ENCODE measurements at regions not wholly inside any gene's neighbourhood (a gene's known extent, or its start where the extent isn't known, plus 50 kb on each side); places are given as distances from the start of the nearest gene placed in this dataset.
"Not testable (repeated sequence)": the region's sequence is repeated elsewhere in the genome, so short reads cannot be mapped to it uniquely, and the experiment has no call there.

GRCh38 chr12:4145990-4146859, 127.3 kb upstream of the CCND2 start:
- DNase-seq = no peak
- H3K36me3 ChIP-seq (ENCODE audit: control insufficient read depth, insufficient read depth, low read length) = no peaks in the 10 kb centered on the region
- no peak overlapping the region for H3K4me3 ChIP-seq (ENCODE audit: low read length)
- no peaks in the 10 kb centered on the region for H3K4me1 ChIP-seq (ENCODE audit: control insufficient read depth, insufficient read depth, low read length)
- no peak overlapping the region for H3K27ac ChIP-seq (ENCODE audit: low read length)
- H3K9me3 ChIP-seq (ENCODE audit: control insufficient read depth, low read depth, low read length) = no peaks in the 10 kb centered on the region
- no CpG with 5 or more reads among the region's 15 CpGs for WGBS (ENCODE audit: insufficient coverage, low lambda C conversion rate)
- H3K27me3 ChIP-seq (ENCODE audit: control insufficient read depth, insufficient read depth, low read length) = peaks cover 2% of the 10 kb centered on the region

GRCh38 chr12:4144676-4145075, 128.9 kb upstream of the CCND2 start:
- H3K9me3 ChIP-seq (ENCODE audit: control insufficient read depth, low read depth, low read length) = no peaks in the 10 kb centered on the region
- no peak for DNase-seq
- no peaks in the 10 kb centered on the region for H3K36me3 ChIP-seq (ENCODE audit: control insufficient read depth, insufficient read depth, low read length)
- no peak overlapping the region for H3K4me3 ChIP-seq (ENCODE audit: low read length)
- peaks cover 2% of the 10 kb centered on the region for H3K27me3 ChIP-seq (ENCODE audit: control insufficient read depth, insufficient read depth, low read length)
- no peaks in the 10 kb centered on the region for H3K4me1 ChIP-seq (ENCODE audit: control insufficient read depth, insufficient read depth, low read length)
- 46% methylated on average over 2 of the region's 2 CpGs for WGBS (ENCODE audit: insufficient coverage, low lambda C conversion rate)
- H3K27ac ChIP-seq (ENCODE audit: low read length) = no peak overlapping the region

- no peak overlapping the region for H3K27ac ChIP-seq (ENCODE audit: low read length)
- no peaks in the 10 kb centered on the region for H3K4me1 ChIP-seq (ENCODE audit: control insufficient read depth, insufficient read depth, low read length)
- no peaks in the 10 kb centered on the region for H3K36me3 ChIP-seq (ENCODE audit: control insufficient read depth, insufficient read depth, low read length)
- peaks cover 2% of the 10 kb centered on the region for H3K27me3 ChIP-seq (ENCODE audit: control insufficient read depth, insufficient read depth, low read length)
- H3K9me3 ChIP-seq (ENCODE audit: control insufficient read depth, low read depth, low read length) = no peaks in the 10 kb centered on the region
- 94% methylated on average over 2 of the region's 6 CpGs for WGBS (ENCODE audit: insufficient coverage, low lambda C conversion rate)
- no peak overlapping the region for H3K4me3 ChIP-seq (ENCODE audit: low read length)
- no peak for DNase-seq
Measured at GRCh38 chr12:4143896-4144295, 129.7 kb upstream of the CCND2 start.

GRCh38 chr12:4141348-4142270, 132.0 kb upstream of the CCND2 start:
- no peaks in the 10 kb centered on the region for H3K4me1 ChIP-seq (ENCODE audit: control insufficient read depth, insufficient read depth, low read length)
- peaks cover 2% of the 10 kb centered on the region for H3K27me3 ChIP-seq (ENCODE audit: control insufficient read depth, insufficient read depth, low read length)
- DNase-seq = peak in 1 of 2 donors; percentile 20
- no peak overlapping the region for H3K4me3 ChIP-seq (ENCODE audit: low read length)
- H3K36me3 ChIP-seq (ENCODE audit: control insufficient read depth, insufficient read depth, low read length) = no peaks in the 10 kb centered on the region
- H3K27ac ChIP-seq (ENCODE audit: low read length) = no peak overlapping the region
- no peaks in the 10 kb centered on the region for H3K9me3 ChIP-seq (ENCODE audit: control insufficient read depth, low read depth, low read length)
- WGBS (ENCODE audit: insufficient coverage, low lambda C conversion rate) = no CpG with 5 or more reads among the region's 6 CpGs

GRCh38 chr12:4140581-4141301, 132.8 kb upstream of the CCND2 start:
- Histone ChIP-seq H3K36me3 (ENCODE audit: control insufficient read depth, insufficient read depth, low read length) (no peaks in the 10 kb centered on the region), H3K4me3 (ENCODE audit: low read length) (no peak overlapping the region), H3K9me3 (ENCODE audit: control insufficient read depth, low read depth, low read length) (no peaks in the 10 kb centered on the region), H3K27me3 (ENCODE audit: control insufficient read depth, insufficient read depth, low read length) (peaks cover 2% of the 10 kb centered on the region), H3K4me1 (ENCODE audit: control insufficient read depth, insufficient read depth, low read length) (no peaks in the 10 kb centered on the region), H3K27ac (ENCODE audit: low read length) (no peak overlapping the region)
- no CpG with 5 or more reads among the region's 8 CpGs for WGBS (ENCODE audit: insufficient coverage, low lambda C conversion rate)
- DNase-seq = no peak

- Histone ChIP-seq H3K4me3 (ENCODE audit: low read length) (no peak overlapping the region), H3K27ac (ENCODE audit: low read length) (no peak overlapping the region), H3K4me1 (ENCODE audit: control insufficient read depth, insufficient read depth, low read length) (no peaks in the 10 kb centered on the region), H3K9me3 (ENCODE audit: control insufficient read depth, low read depth, low read length) (no peaks in the 10 kb centered on the region), H3K36me3 (ENCODE audit: control insufficient read depth, insufficient read depth, low read length) (no peaks in the 10 kb centered on the region), H3K27me3 (ENCODE audit: control insufficient read depth, insufficient read depth, low read length) (peaks cover under 1% of the 10 kb centered on the region)
- no peak for DNase-seq
- no CpG with 5 or more reads among the region's 3 CpGs for WGBS (ENCODE audit: insufficient coverage, low lambda C conversion rate)
Measured at GRCh38 chr12:4139191-4139590, 134.4 kb upstream of the CCND2 start.

GRCh38 chr12:4138532-4138931, 135.0 kb upstream of the CCND2 start:
- H3K4me1 ChIP-seq (ENCODE audit: control insufficient read depth, insufficient read depth, low read length); H3K27ac ChIP-seq (ENCODE audit: low read length); H3K9me3 ChIP-seq (ENCODE audit: control insufficient read depth, low read depth, low read length); H3K27me3 ChIP-seq (ENCODE audit: control insufficient read depth, insufficient read depth, low read length); DNase-seq; H3K36me3 ChIP-seq (ENCODE audit: control insufficient read depth, insufficient read depth, low read length); H3K4me3 ChIP-seq (ENCODE audit: low read length): not testable (repeated sequence)
- WGBS (ENCODE audit: insufficient coverage, low lambda C conversion rate) = no CpG with 5 or more reads among the region's 3 CpGs

GRCh38 chr12:4138051-4138450, 135.5 kb upstream of the CCND2 start:
- H3K9me3 ChIP-seq (ENCODE audit: control insufficient read depth, low read depth, low read length) = no peaks in the 10 kb centered on the region
- 67% methylated on average over 1 of the region's 2 CpGs for WGBS (ENCODE audit: insufficient coverage, low lambda C conversion rate)
- H3K4me3 ChIP-seq (ENCODE audit: low read length) = no peak overlapping the region
- no peak for DNase-seq
- no peaks in the 10 kb centered on the region for H3K4me1 ChIP-seq (ENCODE audit: control insufficient read depth, insufficient read depth, low read length)
- H3K27ac ChIP-seq (ENCODE audit: low read length) = no peak overlapping the region
- no peaks in the 10 kb centered on the region for H3K36me3 ChIP-seq (ENCODE audit: control insufficient read depth, insufficient read depth, low read length)
- H3K27me3 ChIP-seq (ENCODE audit: control insufficient read depth, insufficient read depth, low read length) = no peaks in the 10 kb centered on the region

GRCh38 chr12:4137441-4137840, 136.1 kb upstream of the CCND2 start:
- H3K27me3 ChIP-seq (ENCODE audit: control insufficient read depth, insufficient read depth, low read length) = no peaks in the 10 kb centered on the region
- no peaks in the 10 kb centered on the region for H3K9me3 ChIP-seq (ENCODE audit: control insufficient read depth, low read depth, low read length)
- no peaks in the 10 kb centered on the region for H3K36me3 ChIP-seq (ENCODE audit: control insufficient read depth, insufficient read depth, low read length)
- no peak overlapping the region for H3K27ac ChIP-seq (ENCODE audit: low read length)
- no peak overlapping the region for H3K4me3 ChIP-seq (ENCODE audit: low read length)
- 50% methylated on average over 1 of the region's 5 CpGs for WGBS (ENCODE audit: insufficient coverage, low lambda C conversion rate)
- no peaks in the 10 kb centered on the region for H3K4me1 ChIP-seq (ENCODE audit: control insufficient read depth, insufficient read depth, low read length)
- no peak for DNase-seq

- 83% methylated on average over 1 of the region's 5 CpGs for WGBS (ENCODE audit: insufficient coverage, low lambda C conversion rate)
- Histone ChIP-seq H3K4me1 (ENCODE audit: control insufficient read depth, insufficient read depth, low read length) (no peaks in the 10 kb centered on the region), H3K4me3 (ENCODE audit: low read length) (no peak overlapping the region), H3K27ac (ENCODE audit: low read length) (peak overlapping the region; percentile 13), H3K9me3 (ENCODE audit: control insufficient read depth, low read depth, low read length) (no peaks in the 10 kb centered on the region), H3K36me3 (ENCODE audit: control insufficient read depth, insufficient read depth, low read length) (no peaks in the 10 kb centered on the region), H3K27me3 (ENCODE audit: control insufficient read depth, insufficient read depth, low read length) (no peaks in the 10 kb centered on the region)
- DNase-seq = no peak
Measured at GRCh38 chr12:4137015-4137414, 136.5 kb upstream of the CCND2 start.
